ENCODE measurements at regions not wholly inside any gene's neighbourhood (a gene's known extent, or its start where the extent isn't known, plus 50 kb on each side); places are given as distances from the start of the nearest gene placed in this dataset.

DNA sequence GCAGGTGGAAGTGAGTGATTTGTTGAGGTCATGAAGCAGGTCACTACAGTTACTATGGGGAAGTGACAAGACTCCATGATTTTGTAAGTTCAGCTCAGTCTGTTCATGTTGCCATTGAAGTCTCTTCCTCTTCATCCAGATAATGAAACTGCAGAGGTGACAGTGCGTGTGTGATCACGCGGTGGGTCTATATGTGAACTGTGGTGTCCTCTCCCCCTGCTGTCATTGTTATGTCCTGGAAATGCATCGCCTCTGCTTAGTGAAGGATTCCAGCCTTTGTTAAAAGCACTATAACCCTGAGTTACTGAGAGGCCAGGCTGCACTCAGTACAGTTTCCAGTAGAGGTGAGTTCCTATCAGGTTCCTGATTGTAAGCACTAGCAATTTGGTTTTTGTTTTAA is 216.2 kb upstream of the RMST start (continued):
- TF ChIP-seq, protein P1, sequence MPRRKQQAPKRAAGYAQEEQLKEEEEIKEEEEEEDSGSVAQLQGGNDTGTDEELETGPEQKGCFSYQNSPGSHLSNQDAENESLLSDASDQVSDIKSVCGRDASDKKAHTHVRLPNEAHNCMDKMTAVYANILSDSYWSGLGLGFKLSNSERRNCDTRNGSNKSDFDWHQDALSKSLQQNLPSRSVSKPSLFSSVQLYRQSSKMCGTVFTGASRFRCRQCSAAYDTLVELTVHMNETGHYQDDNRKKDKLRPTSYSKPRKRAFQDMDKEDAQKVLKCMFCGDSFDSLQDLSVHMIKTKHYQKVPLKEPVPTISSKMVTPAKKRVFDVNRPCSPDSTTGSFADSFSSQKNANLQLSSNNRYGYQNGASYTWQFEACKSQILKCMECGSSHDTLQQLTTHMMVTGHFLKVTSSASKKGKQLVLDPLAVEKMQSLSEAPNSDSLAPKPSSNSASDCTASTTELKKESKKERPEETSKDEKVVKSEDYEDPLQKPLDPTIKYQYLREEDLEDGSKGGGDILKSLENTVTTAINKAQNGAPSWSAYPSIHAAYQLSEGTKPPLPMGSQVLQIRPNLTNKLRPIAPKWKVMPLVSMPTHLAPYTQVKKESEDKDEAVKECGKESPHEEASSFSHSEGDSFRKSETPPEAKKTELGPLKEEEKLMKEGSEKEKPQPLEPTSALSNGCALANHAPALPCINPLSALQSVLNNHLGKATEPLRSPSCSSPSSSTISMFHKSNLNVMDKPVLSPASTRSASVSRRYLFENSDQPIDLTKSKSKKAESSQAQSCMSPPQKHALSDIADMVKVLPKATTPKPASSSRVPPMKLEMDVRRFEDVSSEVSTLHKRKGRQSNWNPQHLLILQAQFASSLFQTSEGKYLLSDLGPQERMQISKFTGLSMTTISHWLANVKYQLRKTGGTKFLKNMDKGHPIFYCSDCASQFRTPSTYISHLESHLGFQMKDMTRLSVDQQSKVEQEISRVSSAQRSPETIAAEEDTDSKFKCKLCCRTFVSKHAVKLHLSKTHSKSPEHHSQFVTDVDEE (CRISPR knock-in tag; IDR thresholded peaks at IDR 0.05), result no peak

DNA sequence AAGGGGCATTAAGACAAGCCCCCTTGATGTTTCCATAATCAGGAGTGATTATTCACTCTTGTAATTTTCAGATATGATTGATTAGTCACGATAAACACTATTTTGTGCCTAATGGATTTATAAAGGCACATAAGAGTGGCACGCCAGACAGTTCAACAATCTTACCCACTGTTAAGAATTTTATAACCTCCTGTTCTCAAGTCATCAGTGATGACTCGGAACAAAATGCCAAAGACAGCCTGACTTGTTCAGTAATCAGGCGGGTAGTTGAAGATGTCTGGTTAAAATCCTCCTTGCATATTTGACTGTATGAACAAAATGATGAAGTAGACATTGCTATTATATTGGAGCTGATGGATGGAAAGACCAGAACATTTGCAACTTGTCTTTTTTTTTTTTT is 212.1 kb upstream of the RMST start:
- TF ChIP-seq CSDC2 (CRISPR knock-in tag; IDR thresholded peaks at IDR 0.05) (no peak), ZFP3 (CRISPR knock-in tag; IDR thresholded peaks at IDR 0.05) (no peak), RARB (CRISPR knock-in tag; IDR thresholded peaks at IDR 0.05) (no peak), SNAI2 (CRISPR knock-in tag; IDR thresholded peaks at IDR 0.05) (no peak), ISL1 (CRISPR knock-in tag; IDR thresholded peaks at IDR 0.05) (no peak), TCF4 (CRISPR knock-in tag; IDR thresholded peaks at IDR 0.05; ENCODE audit: borderline replicate concordance) (no peak), TOX (CRISPR knock-in tag; IDR thresholded peaks at IDR 0.05; ENCODE audit: borderline replicate concordance) (no peak), ZC3H10 (CRISPR knock-in tag; IDR thresholded peaks at IDR 0.05) (no peak), BACH2 (CRISPR knock-in tag; IDR thresholded peaks at IDR 0.05; ENCODE audit: borderline replicate concordance) (no peak), ESRRG (CRISPR knock-in tag; IDR thresholded peaks at IDR 0.05) (no peak), PPARA (CRISPR knock-in tag; IDR thresholded peaks at IDR 0.05; ENCODE audit: borderline replicate concordance) (no peak), ZNF8 (CRISPR knock-in tag; IDR thresholded peaks at IDR 0.05) (no peak), ARNTL (CRISPR knock-in tag; IDR thresholded peaks at IDR 0.05; ENCODE audit: borderline replicate concordance, low read depth) (no peak)
- TF ChIP-seq, protein P1 (CRISPR knock-in tag; IDR thresholded peaks at IDR 0.05), result no peak
- TF ChIP-seq, protein P2, sequence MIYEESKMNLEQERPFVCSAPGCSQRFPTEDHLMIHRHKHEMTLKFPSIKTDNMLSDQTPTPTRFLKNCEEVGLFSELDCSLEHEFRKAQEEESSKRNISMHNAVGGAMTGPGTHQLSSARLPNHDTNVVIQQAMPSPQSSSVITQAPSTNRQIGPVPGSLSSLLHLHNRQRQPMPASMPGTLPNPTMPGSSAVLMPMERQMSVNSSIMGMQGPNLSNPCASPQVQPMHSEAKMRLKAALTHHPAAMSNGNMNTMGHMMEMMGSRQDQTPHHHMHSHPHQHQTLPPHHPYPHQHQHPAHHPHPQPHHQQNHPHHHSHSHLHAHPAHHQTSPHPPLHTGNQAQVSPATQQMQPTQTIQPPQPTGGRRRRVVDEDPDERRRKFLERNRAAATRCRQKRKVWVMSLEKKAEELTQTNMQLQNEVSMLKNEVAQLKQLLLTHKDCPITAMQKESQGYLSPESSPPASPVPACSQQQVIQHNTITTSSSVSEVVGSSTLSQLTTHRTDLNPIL (CRISPR knock-in tag; IDR thresholded peaks at IDR 0.05; ENCODE audit: low read depth), result no peak
- TF ChIP-seq, protein P3, sequence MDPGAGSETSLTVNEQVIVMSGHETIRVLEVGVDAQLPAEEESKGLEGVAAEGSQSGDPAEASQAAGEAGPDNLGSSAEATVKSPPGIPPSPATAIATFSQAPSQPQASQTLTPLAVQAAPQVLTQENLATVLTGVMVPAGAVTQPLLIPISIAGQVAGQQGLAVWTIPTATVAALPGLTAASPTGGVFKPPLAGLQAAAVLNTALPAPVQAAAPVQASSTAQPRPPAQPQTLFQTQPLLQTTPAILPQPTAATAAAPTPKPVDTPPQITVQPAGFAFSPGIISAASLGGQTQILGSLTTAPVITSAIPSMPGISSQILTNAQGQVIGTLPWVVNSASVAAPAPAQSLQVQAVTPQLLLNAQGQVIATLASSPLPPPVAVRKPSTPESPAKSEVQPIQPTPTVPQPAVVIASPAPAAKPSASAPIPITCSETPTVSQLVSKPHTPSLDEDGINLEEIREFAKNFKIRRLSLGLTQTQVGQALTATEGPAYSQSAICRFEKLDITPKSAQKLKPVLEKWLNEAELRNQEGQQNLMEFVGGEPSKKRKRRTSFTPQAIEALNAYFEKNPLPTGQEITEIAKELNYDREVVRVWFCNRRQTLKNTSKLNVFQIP (CRISPR knock-in tag; IDR thresholded peaks at IDR 0.05; ENCODE audit: borderline replicate concordance, low read depth), result no peak
- TF ChIP-seq, protein P4, sequence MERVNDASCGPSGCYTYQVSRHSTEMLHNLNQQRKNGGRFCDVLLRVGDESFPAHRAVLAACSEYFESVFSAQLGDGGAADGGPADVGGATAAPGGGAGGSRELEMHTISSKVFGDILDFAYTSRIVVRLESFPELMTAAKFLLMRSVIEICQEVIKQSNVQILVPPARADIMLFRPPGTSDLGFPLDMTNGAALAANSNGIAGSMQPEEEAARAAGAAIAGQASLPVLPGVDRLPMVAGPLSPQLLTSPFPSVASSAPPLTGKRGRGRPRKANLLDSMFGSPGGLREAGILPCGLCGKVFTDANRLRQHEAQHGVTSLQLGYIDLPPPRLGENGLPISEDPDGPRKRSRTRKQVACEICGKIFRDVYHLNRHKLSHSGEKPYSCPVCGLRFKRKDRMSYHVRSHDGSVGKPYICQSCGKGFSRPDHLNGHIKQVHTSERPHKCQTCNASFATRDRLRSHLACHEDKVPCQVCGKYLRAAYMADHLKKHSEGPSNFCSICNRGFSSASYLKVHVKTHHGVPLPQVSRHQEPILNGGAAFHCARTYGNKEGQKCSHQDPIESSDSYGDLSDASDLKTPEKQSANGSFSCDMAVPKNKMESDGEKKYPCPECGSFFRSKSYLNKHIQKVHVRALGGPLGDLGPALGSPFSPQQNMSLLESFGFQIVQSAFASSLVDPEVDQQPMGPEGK (CRISPR knock-in tag; IDR thresholded peaks at IDR 0.05; ENCODE audit: borderline replicate concordance), result no peak
- no peak for ATAC-seq

DNA sequence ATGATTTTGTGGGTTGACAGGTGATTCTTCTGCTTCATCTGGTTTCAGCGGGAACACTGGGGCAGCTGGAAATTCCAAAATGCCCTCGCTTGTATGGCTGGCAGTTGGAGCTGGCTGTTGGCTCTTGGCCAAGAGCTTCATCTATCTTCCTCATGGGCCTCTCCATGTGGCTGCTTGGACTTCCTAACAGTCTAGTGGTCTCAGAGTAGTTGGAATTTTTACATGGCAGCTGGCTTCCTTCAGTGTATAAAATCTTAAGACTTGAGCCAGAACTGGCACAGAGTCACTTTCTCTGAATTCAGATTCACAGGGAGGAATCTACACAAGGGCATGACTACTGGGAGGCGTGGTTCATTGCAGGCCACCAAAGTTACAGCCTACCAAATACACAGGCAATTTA is 204.9 kb upstream of the RMST start:
- TF ChIP-seq ESRRG (CRISPR knock-in tag; IDR thresholded peaks at IDR 0.05), result no peak
- no peak for ATAC-seq

DNA sequence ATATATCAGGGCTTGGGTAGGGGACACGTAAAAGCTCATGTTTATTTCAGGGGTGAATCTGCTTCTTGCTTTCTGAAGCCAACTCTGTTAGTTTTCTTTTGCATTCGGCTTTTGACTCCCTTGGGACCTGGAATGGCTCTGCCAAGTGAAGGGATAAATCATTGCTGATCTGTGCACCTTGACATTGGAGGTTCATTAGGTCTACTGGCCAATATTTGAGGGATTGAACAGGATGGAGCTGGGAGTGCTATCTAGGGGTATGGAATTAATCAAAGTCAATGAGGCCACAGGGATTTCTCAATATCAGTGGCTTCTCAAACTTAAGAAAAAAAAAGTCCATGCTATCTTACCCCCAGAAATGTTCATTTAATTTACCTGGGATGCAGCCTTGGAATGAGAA is 203.5 kb upstream of the RMST start:
- TF ChIP-seq TOX (CRISPR knock-in tag; IDR thresholded peaks at IDR 0.05; ENCODE audit: borderline replicate concordance), result no peak
- TF ChIP-seq, protein P4 (CRISPR knock-in tag; IDR thresholded peaks at IDR 0.05; ENCODE audit: borderline replicate concordance), result no peak
- TF ChIP-seq ZFP30 (CRISPR knock-in tag; IDR thresholded peaks at IDR 0.05), result no peak
- TF ChIP-seq ZC3H10 (CRISPR knock-in tag; IDR thresholded peaks at IDR 0.05), result no peak
- no peak for TF ChIP-seq ZNF70 (CRISPR knock-in tag; IDR thresholded peaks at IDR 0.05)
- no peak for ATAC-seq

All from SK-N-SH treated with all-trans-retinoic acid at 6 μM for 48 hours (cell line).